Keratinocyte (primary cell): ENCODE measurements at regions not wholly inside any gene's neighbourhood (a gene's known extent, or its start where the extent isn't known, plus 50 kb on each side); places are given as distances from the start of the nearest gene placed in this dataset.

Experiments used
- DNase-seq: peaks from one replicate; pipeline ENCODE4 v3.0.0-alpha.2; 2011; ENCODE audit warnings: low read depth, missing footprints, low spot score
- FAIRE-seq: peaks from 2 replicates; lab custom pipeline; 2011; peaks lifted over from hg19 to GRCh38; lab: Jason Lieb, UNC
- H2AFZ ChIP-seq: 2 replicates; pipeline ENCODE4 v1.6.0; 2012; ENCODE audit warnings: low read length, control low read depth, inconsistent platforms; ENCODE audit not compliant: control insufficient read depth
- H3K27ac ChIP-seq: 2 replicates; pipeline ENCODE4 v1.5.1; 2011; ENCODE audit warnings: low read length; ENCODE audit not compliant: control insufficient read depth, insufficient read depth
- H3K27me3 ChIP-seq: 3 replicates; pipeline ENCODE4 v1.6.0; 2011; ENCODE audit warnings: low read length; ENCODE audit not compliant: control insufficient read depth, insufficient read depth; ENCODE audit errors: extremely low read depth
- H3K36me3 ChIP-seq, 2 experiments: 2 replicates in 1 of 2; 3 replicates in 1 of 2; pipeline ENCODE4 v1.5.1; 2011; ENCODE audit warnings: low read length in 2 of 2, mild to moderate bottlenecking in 1 of 2; ENCODE audit not compliant: control insufficient read depth in 2 of 2, insufficient read depth in 2 of 2; ENCODE audit errors: extremely low read depth in 1 of 2
- H3K4me1 ChIP-seq: 3 replicates; pipeline ENCODE4 v1.5.1; 2011; ENCODE audit warnings: low read length; ENCODE audit not compliant: control insufficient read depth, insufficient read depth; ENCODE audit errors: extremely low read depth
- H3K4me2 ChIP-seq: 3 replicates; pipeline ENCODE4 v1.6.0; 2011; ENCODE audit warnings: low read depth, low read length; ENCODE audit not compliant: control insufficient read depth, insufficient read depth; ENCODE audit errors: extremely low read depth
- H3K4me3 ChIP-seq, 3 experiments: fragments of 200-600 bp in 1 of 3; sonication (generic) in 1 of 3; 2 replicates in 2 of 3; 3 replicates in 1 of 3; pipeline ENCODE4 v1.5.1; 2011 to 2016; ENCODE audit warnings: low read length in 3 of 3, mild to moderate bottlenecking in 3 of 3, control low read depth in 2 of 3, inconsistent platforms in 1 of 3, low read depth in 1 of 3, mixed read lengths in 1 of 3, mixed run types in 1 of 3, moderate library complexity in 1 of 3; ENCODE audit not compliant: control insufficient read depth in 2 of 3, insufficient read depth in 2 of 3; ENCODE audit errors: extremely low read depth in 1 of 3
- H3K79me2 ChIP-seq: 2 replicates; pipeline ENCODE4 v1.6.0; 2012; ENCODE audit warnings: low read length; ENCODE audit not compliant: control insufficient read depth, insufficient read depth
- H3K9ac ChIP-seq: 3 replicates; pipeline ENCODE4 v1.6.0; 2011; ENCODE audit warnings: low read length; ENCODE audit not compliant: control insufficient read depth, insufficient read depth; ENCODE audit errors: extremely low read depth
- H3K9me1 ChIP-seq: 3 replicates; pipeline ENCODE4 v1.6.0; 2011; ENCODE audit warnings: low read length; ENCODE audit not compliant: control insufficient read depth, insufficient read depth; ENCODE audit errors: extremely low read depth
- H3K9me3 ChIP-seq: 2 replicates; pipeline ENCODE4 v1.5.1; 2012; ENCODE audit warnings: low read depth, low read length; ENCODE audit not compliant: control insufficient read depth
- H4K20me1 ChIP-seq: 3 replicates; pipeline ENCODE4 v1.6.0; 2011; ENCODE audit warnings: low read length; ENCODE audit not compliant: control insufficient read depth, insufficient read depth; ENCODE audit errors: extremely low read depth
- CTCF ChIP-seq, 3 experiments: IDR thresholded peaks in 1 of 3; conservative IDR thresholded peaks in 1 of 3; optimal IDR thresholded peaks in 1 of 3; 2 replicates in 2 of 3; 3 replicates in 1 of 3; pipeline versions ENCODE3 to v1.5.1; 2011; ENCODE audit warnings: low read length in 3 of 3, mild to moderate bottlenecking in 3 of 3, moderate library complexity in 2 of 3, control low read depth in 1 of 3, inconsistent platforms in 1 of 3; ENCODE audit not compliant: insufficient read depth in 2 of 3; ENCODE audit errors: extremely low read depth in 1 of 3
- EZH2 ChIP-seq: IDR thresholded peaks from one replicate; pipeline ENCODE4 v1.6.1; 2012; ENCODE audit warnings: inconsistent platforms, mild to moderate bottlenecking, low read length, moderate library complexity
- dilution Hi-C: fragments of 300-500 bp; cut with MboI; formaldehyde crosslinking; loops from one replicate; pipeline ENCODE4 v1.7.0; 2020; ENCODE audit warnings: low sequenced_read_pairs; ENCODE audit not compliant: extremely low pct_ligation_motif_present

GRCh38 chr11:71070490-71071453 lies 181.6 kb downstream of the SHANK2 start:
- no peaks in the 10 kb centered on the region for H3K36me3 ChIP-seq
- no peaks in the 10 kb centered on the region for H3K4me1 ChIP-seq
- no peaks in the 10 kb centered on the region for H3K27me3 ChIP-seq
- no peaks in the 10 kb centered on the region for H3K79me2 ChIP-seq
- FAIRE-seq (no peak), DNase-seq (no peak)
- no peaks in the 10 kb centered on the region for H3K9me1 ChIP-seq
- no peak overlapping the region for H2AFZ ChIP-seq
- no peak overlapping the region for H3K27ac ChIP-seq
- H3K9me3 ChIP-seq, result peaks cover 9% of the 10 kb centered on the region
- dilution Hi-C loops, result no loop called here
- H3K9ac ChIP-seq, result no peak overlapping the region
- no peak overlapping the region for H3K4me3 ChIP-seq
- TF ChIP-seq EZH2 (no peak), CTCF (optimal IDR thresholded peaks at IDR 0.05 in 1 of 3, IDR thresholded peaks at IDR 0.05 in 1 of 3, conservative IDR thresholded peaks at IDR 0.05 in 1 of 3; ENCODE audit: extremely low read depth in 1 of 3, insufficient read depth in 2 of 3, low read length in 3 of 3) (no peak)
- no peak overlapping the region for H3K4me2 ChIP-seq
- H4K20me1 ChIP-seq, result no peaks in the 10 kb centered on the region

DNA sequence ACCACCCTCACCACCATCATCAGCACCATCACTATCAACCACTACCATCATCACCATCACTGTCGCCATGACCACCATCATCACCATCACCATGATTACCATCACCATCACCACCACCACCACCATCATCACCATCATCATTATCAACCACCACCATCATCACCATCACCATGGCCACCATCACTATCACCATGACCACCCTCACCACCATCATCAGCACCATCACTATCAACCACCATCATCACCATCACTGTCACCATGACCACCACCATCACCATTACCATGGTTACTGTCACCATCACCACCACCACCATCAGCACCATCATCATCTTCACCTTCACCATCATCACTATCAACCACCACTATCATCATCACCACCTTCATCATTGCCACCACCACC lies 183.4 kb downstream of the SHANK2 start:
- dilution Hi-C loops, result no loop called here
- no peak for FAIRE-seq
- no peaks in the 10 kb centered on the region for H3K27me3 ChIP-seq

More for the DNA sequence above, 183.4 kb downstream of the SHANK2 start:
- Histone ChIP-seq H2AFZ (no peak overlapping the region), H3K9ac (no peak overlapping the region), H4K20me1 (no peaks in the 10 kb centered on the region), H3K4me1 (no peaks in the 10 kb centered on the region), H3K27ac (no peak overlapping the region), H3K9me1 (no peaks in the 10 kb centered on the region), H3K36me3 (no peaks in the 10 kb centered on the region), H3K9me3 (peaks cover 9% of the 10 kb centered on the region), H3K79me2 (no peaks in the 10 kb centered on the region), H3K4me2 (no peak overlapping the region), H3K4me3 (no peak overlapping the region)
- no peak for DNase-seq
- TF ChIP-seq EZH2 (no peak), CTCF (optimal IDR thresholded peaks at IDR 0.05 in 1 of 3, IDR thresholded peaks at IDR 0.05 in 1 of 3, conservative IDR thresholded peaks at IDR 0.05 in 1 of 3; ENCODE audit: extremely low read depth in 1 of 3, insufficient read depth in 2 of 3, low read length in 3 of 3) (no peak)
